GM18873 (cell line): ENCODE measurements at regions not wholly inside any gene's neighbourhood (a gene's known extent, or its start where the extent isn't known, plus 50 kb on each side); places are given as distances from the start of the nearest gene placed in this dataset.
"Not testable (repeated sequence)": the region's sequence is repeated elsewhere in the genome, so short reads cannot be mapped to it uniquely, and the experiment has no call there.

Source experiments
- ATAC-seq: cut with Tn5 transposase; IDR thresholded peaks from one replicate; pipeline ENCODE4 v1.9.1; 2021; ENCODE audit warnings: mild to moderate bottlenecking, moderate library complexity, moderate number of reproducible peaks; ENCODE audit not compliant: unreplicated experiment, low FRiP score

DNA sequence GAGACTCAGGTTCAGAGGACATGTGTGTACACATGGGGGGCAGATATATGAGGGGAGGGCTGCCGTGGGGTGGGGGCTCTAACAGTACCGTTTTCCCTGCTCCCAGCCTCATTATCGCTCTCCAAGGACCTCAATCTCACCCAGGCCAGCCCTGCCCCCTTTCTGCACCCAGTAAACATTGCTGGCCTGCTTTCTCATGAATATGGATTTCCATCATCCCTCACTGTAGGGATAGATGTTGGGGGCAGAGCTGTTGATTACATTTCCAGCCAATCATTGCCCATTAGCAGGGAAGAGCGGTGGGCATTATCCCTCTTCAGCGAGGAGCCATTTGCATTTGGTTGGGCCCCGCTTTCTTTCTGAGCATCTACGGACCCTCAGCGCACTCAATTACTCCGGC, 273.8 kb downstream of the RPS6KC1 start:
- ATAC-seq: no peak

DNA sequence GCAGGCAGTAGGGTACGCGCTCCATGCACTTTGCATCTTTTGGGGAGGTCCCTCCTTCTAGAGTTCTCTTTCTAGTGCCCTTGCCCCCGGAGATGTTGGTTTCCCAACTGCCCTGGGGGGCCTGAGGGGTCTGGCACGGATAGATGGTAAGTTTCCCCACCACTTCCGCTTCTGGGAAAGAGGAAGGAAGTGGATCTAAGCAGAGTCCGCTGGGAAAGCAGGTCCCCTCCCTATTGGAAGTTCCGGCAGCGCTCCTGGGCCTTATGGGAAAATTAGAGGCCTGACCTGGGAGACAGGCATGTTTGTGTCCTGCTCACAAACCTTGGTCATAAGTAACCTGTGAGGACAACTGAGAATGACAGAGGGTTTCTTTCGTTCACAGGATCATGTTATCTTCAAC, 274.4 kb downstream of the RPS6KC1 start:
- no peak for ATAC-seq

- no peak for ATAC-seq
These were observed 275.4 kb downstream of the RPS6KC1 start for GRCh38 chr1:213326281-213327016.

GRCh38 chr1:213327017-213327667, 276.1 kb downstream of the RPS6KC1 start:
- no peak for ATAC-seq

DNA sequence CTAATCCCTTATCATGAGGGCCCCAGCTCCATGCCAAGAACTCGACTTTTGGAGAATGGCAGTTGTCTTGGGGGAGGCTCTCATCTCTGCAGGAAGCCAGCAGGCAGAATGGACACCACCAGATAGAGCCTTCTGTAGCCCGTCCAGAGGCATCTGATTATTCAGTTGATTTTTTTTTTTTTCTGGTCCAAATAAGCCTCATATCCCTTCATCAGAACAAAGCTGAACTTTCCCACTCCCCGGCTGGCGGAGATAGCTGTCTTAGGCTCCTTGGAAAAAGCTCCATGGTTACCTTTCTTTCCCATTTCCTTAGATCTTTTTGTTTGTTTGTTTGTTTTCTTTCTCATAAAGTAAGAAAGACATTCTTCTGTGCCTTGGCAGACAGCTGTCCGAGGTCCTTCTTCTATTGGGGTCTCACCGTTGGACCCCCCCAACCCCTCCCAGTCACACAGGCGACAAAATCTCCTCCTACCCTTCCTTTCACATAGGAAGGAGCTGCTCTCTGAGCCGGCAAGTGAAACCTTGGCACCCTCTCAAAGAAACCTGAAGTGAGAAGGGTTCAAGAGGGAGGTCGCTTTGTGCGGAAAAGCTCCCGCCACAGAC, 278.5 kb downstream of the RPS6KC1 start:
- ATAC-seq: no peak

DNA sequence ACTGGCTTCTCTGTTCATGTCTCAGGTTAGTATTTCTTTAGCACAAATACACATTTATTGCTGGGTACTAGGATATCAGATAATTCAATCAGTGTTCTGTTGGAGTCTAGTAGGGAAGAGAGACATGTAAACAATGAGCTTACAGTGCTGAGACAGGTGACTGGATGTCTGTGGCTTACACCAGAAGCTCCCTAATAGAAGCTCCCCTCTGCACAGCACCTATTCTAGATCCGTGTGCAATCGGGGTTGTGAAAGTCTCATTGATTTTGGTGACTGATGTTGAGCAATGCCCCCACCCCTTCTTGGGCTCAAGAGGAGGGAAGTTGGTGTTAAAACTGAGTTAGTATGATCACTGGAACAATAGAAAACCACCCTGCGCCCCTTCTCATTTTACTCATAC, 279.2 kb downstream of the RPS6KC1 start:
- ATAC-seq: no peak

DNA sequence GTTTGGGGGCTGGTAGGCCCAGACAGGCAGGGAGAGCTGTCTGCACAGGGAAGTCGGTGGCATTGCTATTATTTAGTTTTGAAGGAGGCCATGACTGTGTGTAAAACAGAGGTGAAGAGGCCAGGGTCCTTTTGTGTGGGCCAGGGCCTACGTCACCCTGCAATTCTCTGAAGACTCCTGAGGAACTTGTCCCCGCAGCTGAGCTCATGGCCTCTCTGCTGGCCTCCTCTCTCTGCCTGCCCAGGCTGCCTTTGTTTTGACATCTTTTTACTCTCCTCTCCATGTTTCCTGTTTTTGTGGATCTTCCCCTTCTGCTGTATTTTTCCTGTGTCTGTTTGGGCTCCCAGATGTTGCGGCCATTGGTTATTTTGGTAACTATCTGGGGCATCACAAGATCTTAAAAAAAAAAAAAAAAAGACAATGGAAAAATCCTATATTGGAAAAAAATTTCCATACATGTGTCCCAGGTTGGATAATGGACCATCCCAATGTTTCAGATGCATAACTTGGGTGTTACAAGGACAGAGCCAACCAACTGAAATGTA, 280.7 kb downstream of the RPS6KC1 start:
- no peak for ATAC-seq

DNA sequence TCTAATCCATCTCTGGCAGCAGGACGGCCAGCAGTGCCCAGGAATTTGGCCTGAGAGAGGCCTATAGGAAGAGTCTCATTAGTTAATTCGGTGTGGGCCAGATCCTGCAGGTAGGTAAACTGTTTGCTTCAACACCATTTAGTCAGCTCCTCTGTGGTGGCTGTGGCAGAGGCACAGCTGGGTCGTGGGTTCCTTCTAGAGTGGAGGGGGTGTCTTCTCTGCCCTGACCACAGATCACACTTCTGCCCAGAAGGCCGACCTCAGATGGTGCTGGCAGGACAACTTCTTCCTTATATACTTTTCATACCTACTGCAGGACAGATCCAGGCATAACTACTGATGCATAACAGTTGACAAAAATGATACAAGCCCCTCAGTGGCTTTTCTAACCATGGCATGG, 281.4 kb downstream of the RPS6KC1 start:
- no peak for ATAC-seq

DNA sequence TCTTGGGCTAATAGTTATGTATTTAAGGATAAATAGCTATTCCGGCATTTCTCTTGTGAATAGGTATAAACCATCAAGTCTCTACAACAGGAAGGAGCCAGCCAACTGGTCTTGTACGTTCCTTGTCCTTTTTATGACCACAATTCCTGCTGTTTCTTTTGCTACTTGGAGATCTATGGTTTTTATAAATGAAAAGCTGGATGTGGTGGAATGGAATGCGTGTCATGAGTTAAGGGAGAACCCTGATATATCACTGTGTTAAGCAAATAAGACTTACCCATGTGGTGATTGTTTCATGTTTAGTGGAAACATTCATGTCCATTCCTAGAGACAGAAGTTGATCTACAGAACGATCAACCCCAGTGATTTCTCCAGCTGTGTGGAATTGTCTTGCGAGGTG, 282.1 kb downstream of the RPS6KC1 start:
- no peak for ATAC-seq

GRCh38 chr1:213335084-213335483, 284.0 kb downstream of the RPS6KC1 start:
- ATAC-seq: no peak

- ATAC-seq: no peak
These were observed 286.1 kb downstream of the RPS6KC1 start for GRCh38 chr1:213337025-213337678.

- no peak for ATAC-seq
These were observed 289.6 kb downstream of the RPS6KC1 start for GRCh38 chr1:213340593-213340992.

DNA sequence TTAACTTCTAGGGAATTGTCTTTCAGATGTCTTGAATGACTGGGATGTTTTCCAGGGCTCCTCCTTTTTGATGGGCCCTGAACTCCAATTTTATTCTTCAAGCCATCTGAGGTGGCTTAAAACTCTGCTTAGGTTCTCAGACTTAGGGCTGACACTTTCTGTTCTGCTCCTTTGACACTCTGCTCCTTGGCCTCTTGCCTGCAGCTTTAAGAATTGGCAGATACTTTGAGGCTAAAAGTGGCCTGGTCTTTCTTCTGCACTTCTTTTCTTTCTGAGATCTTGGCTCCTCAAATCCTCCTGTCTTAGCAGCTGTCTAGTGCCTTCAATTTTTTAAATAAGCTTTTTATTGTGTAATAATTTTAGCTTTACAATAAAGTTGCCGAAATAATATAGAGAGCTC, 294.6 kb downstream of the RPS6KC1 start:
- ATAC-seq: no peak

GRCh38 chr1:213357403-213357802, 306.4 kb downstream of the RPS6KC1 start:
- no peak for ATAC-seq

DNA sequence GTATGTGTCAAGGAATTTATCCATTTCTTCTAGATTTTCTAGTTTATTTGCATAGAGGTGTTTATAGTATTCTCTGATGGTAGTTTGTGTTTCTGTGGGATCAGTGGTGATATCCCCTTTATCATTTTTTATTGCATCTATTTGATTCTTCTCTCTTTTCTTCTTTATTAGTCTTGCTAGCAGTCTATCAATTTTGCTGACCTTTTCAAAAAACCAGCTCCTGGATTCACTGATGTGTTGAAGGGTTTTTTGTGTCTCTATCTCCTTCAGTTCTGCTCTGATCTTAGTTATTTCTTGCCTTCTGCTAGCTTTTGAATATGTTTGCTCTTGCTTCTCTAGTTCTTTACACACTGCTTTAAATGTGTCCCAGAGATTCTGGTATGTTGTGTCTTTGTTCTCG, 307.3 kb downstream of the RPS6KC1 start:
- not testable (repeated sequence) for ATAC-seq

DNA sequence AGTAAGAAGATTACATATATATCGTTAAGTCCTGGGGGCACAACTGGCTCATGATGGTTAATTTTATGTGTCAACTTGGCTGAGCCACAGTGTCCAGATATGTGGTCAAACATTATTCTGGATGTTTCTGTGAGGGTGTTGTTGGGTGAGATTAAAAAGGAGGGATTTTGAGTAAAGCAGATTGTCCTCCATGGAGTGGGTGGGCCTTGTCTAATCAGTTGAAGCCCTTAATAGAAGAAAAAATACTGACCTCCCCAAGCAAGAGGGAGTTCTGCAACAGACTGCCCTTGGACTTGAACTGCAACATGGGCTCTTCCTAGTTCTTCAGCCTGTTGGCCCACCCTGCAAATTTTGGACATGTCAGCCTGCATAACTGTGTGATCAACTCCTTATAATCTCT, 311.6 kb downstream of the RPS6KC1 start:
- no peak for ATAC-seq

GRCh38 chr1:213366141-213366831, 315.2 kb downstream of the RPS6KC1 start:
- ATAC-seq: no peak

DNA sequence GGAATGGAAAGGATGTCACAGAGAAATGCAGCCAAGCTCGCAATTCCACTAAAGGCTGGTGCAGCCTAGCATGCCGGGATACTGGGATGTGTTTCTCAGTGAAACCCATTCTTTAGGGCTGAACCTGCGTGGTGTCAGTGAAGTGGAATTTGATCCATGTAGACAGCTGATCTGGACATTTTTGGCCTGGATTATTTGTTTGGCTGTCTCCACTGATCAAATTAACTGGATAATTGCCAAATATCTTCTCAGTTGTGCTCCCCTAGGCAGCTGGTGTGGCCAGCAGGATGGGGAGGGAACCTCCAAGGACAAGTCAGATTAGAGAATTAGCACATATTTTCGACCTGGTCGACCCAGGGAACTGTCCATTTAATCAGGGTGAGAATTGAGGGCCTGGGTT, 318.4 kb downstream of the RPS6KC1 start:
- no peak for ATAC-seq

DNA sequence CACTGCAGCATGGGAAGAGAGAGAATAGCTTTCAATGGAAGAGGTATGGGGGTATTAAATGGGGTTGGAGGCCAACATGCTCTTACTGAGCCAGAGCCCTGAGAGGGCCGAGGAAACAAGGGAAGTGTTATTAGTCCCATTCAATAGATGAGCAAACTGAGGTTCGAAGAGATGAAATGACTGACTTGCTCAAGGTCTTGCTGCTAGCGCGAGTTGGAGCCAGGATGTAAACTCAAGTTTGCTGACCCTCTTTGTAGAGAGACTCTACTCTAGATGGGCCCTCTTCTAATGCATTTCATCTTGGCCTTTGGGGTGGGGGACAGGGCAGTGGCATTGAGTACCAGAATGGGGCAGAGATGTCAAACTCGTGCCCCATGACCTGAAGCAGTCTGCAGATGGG, 319.5 kb downstream of the RPS6KC1 start:
- ATAC-seq: no peak

DNA sequence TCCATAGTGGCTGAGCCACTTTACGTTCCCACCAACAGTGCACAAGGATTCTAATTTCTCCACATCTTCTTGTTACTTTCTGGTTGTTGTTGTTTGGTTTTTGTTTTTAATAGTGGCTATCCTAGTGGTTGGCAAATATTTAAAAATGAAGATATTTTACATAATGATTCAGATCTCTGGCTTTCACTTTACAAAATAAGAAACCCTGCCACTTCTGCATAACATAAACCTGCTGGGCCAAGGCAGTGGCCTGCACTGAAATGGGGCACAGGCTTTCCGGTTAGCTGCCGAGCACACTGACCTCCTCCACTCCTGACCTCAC, 320.4 kb downstream of the RPS6KC1 start:
- no peak for ATAC-seq
